Right lobe of liver (tissue), 6 donors: ENCODE measurements at regions not wholly inside any gene's neighbourhood (a gene's known extent, or its start where the extent isn't known, plus 50 kb on each side); places are given as distances from the start of the nearest gene placed in this dataset.

Experiments used
- ATAC-seq, 4 donors: fragments of 200-7000 bp; cut with Tn5 transposase; one replicate each; pipeline ENCODE4 v1.9.1; 2020; ENCODE audit warnings: mild to moderate bottlenecking in 4 of 4, moderate library complexity in 4 of 4
- DNase-seq, 3 donors: peaks; one replicate each; pipeline ENCODE4 v3.0.0-alpha.2; 2020
- H3K27ac ChIP-seq, 3 donors: fragments of 200-600 bp; one replicate each; pipeline ENCODE4 v1.8.0; 2022
- H3K27me3 ChIP-seq, 2 donors: fragments of 200-600 bp; one replicate each; pipeline ENCODE4 v1.8.0; 2022
- H3K36me3 ChIP-seq, 4 donors: fragments of 200-600 bp; sonication (generic) in 1 of 4; one replicate each; pipeline versions ENCODE4 v1.5.1 to v1.8.0; 2017 to 2022; ENCODE audit warnings: control low read depth in 1 of 4
- H3K4me1 ChIP-seq, 4 donors: fragments of 200-600 bp; sonication (generic) in 1 of 4; one replicate each; pipeline versions ENCODE4 v1.5.1 to v1.8.0; 2017 to 2022; ENCODE audit warnings: control low read depth in 1 of 4
- H3K4me3 ChIP-seq, 3 donors: fragments of 200-600 bp; one replicate each; pipeline ENCODE4 v1.8.0; 2022
- H3K9me3 ChIP-seq, 4 donors: fragments of 200-600 bp; sonication (generic) in 1 of 4; one replicate each; pipeline versions ENCODE4 v1.5.1 to v1.8.0; 2017 to 2022; ENCODE audit warnings: control low read depth in 1 of 4
- POLR2A ChIP-seq: fragments of 450-650 bp; IDR thresholded peaks from one replicate; pipeline ENCODE4 v1.6.1; 2017; ENCODE audit warnings: antibody characterized with exemption, mild to moderate bottlenecking
- WGBS: methylation state at CpG from one replicate; pipeline ENCODE4 v1.1.6; 2018; ENCODE audit warnings: low coverage, low lambda C conversion rate; ENCODE audit not compliant: insufficient coverage; ENCODE audit errors: missing lambda C conversion rate; 5-methylcytosine and 5-hydroxymethylcytosine counted together
- intact Hi-C, 2 donors: fragments of 100-400 bp; cut with DNase I; formaldehyde crosslinking; loops; one replicate each; pipeline versions ENCODE4 v1.11.2 to v1.14.1; 2022
- TF ChIP-seq, protein P1 (sequence below), 4 donors: fragments of 200-600 bp in 3 of 4; fragments of 450-650 bp in 1 of 4; IDR thresholded peaks; one replicate each; pipeline versions ENCODE4 v1.5.1 to v1.8.0; 2016 to 2022; ENCODE audit warnings: antibody characterized with exemption in 4 of 4, mild to moderate bottlenecking in 2 of 4
- donor health status: DM: no; HTN: yes; CAD: no.
- donor health status: DM: no; HTN: no; CAD: no.
- donor health status: DM: no; HTN: no; CAD: no.
- donor health status: DM: no; HTN: yes; CAD: no.
- donor health status: DM: no; HTN: yes; CAD: no.

DNA sequence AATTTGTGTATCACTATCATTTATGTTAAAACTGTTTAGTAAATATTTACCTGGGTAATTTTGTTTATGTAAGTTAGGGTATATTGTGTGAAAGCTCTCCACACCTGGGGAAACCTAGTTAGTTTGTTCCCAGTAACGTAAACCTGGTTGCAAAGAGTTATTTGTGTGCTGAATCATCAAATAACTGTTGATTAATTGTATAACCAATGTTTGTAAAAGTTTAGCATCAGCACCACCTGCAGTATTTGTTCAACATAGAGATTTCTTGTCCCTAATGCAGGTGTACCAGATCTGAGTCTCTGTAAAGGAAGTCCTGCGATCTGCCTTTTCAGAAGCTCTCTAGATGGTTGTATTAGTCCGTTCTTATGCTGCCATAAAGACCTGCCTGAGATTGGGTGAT, 440.4 kb downstream of the COL12A1 start:
- Histone ChIP-seq H3K4me1 (no peaks in the 10 kb centered on the region), H3K36me3 (no peaks in the 10 kb centered on the region), H3K9me3 (no peaks in the 10 kb centered on the region), H3K27ac (no peak overlapping the region), H3K27me3 (no peaks in the 10 kb centered on the region), H3K4me3 (no peak overlapping the region)
- WGBS: 32% methylated on average over 3 of the region's 3 CpGs
- intact Hi-C loops: no loop called here
- no peak for TF ChIP-seq POLR2A
- TF ChIP-seq, protein P1, sequence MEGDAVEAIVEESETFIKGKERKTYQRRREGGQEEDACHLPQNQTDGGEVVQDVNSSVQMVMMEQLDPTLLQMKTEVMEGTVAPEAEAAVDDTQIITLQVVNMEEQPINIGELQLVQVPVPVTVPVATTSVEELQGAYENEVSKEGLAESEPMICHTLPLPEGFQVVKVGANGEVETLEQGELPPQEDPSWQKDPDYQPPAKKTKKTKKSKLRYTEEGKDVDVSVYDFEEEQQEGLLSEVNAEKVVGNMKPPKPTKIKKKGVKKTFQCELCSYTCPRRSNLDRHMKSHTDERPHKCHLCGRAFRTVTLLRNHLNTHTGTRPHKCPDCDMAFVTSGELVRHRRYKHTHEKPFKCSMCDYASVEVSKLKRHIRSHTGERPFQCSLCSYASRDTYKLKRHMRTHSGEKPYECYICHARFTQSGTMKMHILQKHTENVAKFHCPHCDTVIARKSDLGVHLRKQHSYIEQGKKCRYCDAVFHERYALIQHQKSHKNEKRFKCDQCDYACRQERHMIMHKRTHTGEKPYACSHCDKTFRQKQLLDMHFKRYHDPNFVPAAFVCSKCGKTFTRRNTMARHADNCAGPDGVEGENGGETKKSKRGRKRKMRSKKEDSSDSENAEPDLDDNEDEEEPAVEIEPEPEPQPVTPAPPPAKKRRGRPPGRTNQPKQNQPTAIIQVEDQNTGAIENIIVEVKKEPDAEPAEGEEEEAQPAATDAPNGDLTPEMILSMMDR (IDR thresholded peaks at IDR 0.05): no peak
- ATAC-seq (no peak), DNase-seq (no peak)

DNA sequence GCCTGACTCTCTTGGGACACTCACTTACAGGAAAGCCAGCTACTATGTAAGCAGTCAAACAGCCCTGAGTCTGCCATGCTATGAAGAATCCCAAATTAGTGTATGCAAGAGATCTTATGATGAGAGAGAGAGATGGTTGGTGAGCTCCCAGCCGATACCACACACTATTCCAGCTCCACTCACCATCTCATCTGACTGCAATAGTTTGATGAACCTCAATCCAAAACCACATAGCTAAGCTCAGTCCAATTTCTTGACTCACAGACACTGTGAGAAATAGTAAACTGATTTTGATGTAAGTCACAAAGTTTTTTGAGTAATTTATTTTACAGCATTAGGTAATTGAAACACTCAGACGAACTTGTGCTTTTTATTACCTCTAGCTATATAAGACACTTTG, 441.4 kb downstream of the COL12A1 start:
- ATAC-seq: no peak
- H3K4me1 ChIP-seq: no peaks in the 10 kb centered on the region
- no peaks in the 10 kb centered on the region for H3K27me3 ChIP-seq
- H3K9me3 ChIP-seq: no peaks in the 10 kb centered on the region
- no peaks in the 10 kb centered on the region for H3K36me3 ChIP-seq
- WGBS: 41% methylated on average over 2 of the region's 2 CpGs
- no peak overlapping the region for H3K27ac ChIP-seq
- intact Hi-C loops: no loop called here
- TF ChIP-seq, protein P1 (IDR thresholded peaks at IDR 0.05): no peak
- no peak for TF ChIP-seq POLR2A
- no peak for DNase-seq
- H3K4me3 ChIP-seq: no peak overlapping the region

DNA sequence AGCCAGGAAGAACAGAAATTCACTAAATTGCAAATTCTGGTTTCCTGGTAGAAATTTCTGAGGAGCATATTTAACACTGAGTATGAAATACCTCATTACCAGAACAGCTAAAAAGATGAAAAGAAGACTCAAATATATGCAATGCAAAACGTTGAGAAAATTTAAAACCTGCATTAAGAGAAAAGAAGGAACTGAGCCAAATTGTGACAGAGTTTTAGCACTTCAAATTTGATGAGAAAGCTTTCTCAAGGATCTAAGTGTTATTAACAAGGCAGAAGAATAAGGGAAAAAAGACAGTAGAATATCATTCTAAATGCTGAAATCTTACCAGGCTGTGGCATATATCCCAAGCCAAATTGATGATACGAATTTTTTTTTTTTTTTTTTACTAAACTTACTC, 443.0 kb downstream of the COL12A1 start:
- 17% methylated on average over 2 of the region's 2 CpGs for WGBS
- Histone ChIP-seq H3K4me3 (no peak overlapping the region), H3K9me3 (no peaks in the 10 kb centered on the region), H3K36me3 (no peaks in the 10 kb centered on the region), H3K4me1 (no peaks in the 10 kb centered on the region), H3K27ac (no peak overlapping the region), H3K27me3 (no peaks in the 10 kb centered on the region)
- intact Hi-C loops: no loop called here
- TF ChIP-seq, protein P1 (IDR thresholded peaks at IDR 0.05): no peak
- TF ChIP-seq POLR2A: no peak
- ATAC-seq (no peak), DNase-seq (no peak)

DNA sequence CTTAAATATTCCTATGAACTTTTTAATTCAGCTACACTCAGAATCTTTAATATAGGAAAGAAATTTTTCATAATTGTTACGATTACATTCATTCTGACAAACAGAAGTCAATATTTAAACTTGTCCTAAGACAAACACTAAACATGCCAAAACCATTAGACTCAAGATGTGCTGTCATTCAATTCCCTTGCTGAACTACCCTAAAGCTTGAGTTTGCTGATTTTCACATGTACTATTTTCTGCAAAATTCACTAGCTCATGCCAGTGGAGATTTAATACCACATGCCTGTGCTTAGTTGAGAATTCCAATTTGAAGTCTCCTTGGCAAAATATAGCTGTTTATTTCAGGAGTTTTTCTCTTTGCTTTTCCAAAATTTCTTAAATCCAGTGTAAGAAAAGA, 448.0 kb downstream of the COL12A1 start:
- ATAC-seq (no peak), DNase-seq (no peak)
- no peaks in the 10 kb centered on the region for H3K4me1 ChIP-seq
- no peak overlapping the region for H3K4me3 ChIP-seq
- no peak for TF ChIP-seq POLR2A
- TF ChIP-seq, protein P1 (IDR thresholded peaks at IDR 0.05): no peak
- H3K36me3 ChIP-seq: no peaks in the 10 kb centered on the region
- intact Hi-C loops: no loop called here
- H3K27me3 ChIP-seq: no peaks in the 10 kb centered on the region
- 15% methylated on average over 1 of the region's 1 CpG for WGBS
- no peaks in the 10 kb centered on the region for H3K9me3 ChIP-seq
- no peak overlapping the region for H3K27ac ChIP-seq

DNA sequence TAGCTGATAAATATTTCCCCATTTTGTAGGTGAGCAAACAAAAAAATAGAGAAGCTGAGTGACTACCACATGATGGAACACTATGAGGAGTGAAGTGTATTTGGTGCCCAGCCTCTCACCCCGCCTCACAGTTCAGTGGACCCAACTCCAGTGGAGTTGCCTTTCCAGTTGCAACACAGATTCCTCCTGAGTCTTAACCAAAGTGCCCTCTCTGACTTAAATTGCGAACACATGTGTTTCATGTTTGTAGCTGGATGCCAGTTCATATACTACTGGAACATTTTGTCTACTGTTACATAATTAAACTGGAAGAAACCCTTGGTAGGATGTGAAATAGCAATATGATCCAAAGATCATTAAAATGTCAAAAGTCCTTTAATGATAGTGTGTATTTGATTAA, 448.9 kb downstream of the COL12A1 start:
- no peak for DNase-seq
- H3K27me3 ChIP-seq: no peaks in the 10 kb centered on the region
- H3K36me3 ChIP-seq: no peaks in the 10 kb centered on the region
- ATAC-seq: no peak
- intact Hi-C loops: no loop called here
- H3K4me3 ChIP-seq: no peak overlapping the region
- no peak for TF ChIP-seq POLR2A
- TF ChIP-seq, protein P1 (IDR thresholded peaks at IDR 0.05): no peak
- H3K27ac ChIP-seq: no peak overlapping the region
- no peaks in the 10 kb centered on the region for H3K4me1 ChIP-seq
- 43% methylated on average over 2 of the region's 2 CpGs for WGBS
- H3K9me3 ChIP-seq: no peaks in the 10 kb centered on the region
